ENCODE measurements at regions not wholly inside any gene's neighbourhood (a gene's known extent, or its start where the extent isn't known, plus 50 kb on each side); places are given as distances from the start of the nearest gene placed in this dataset.
"Not testable (repeated sequence)": the region's sequence is repeated elsewhere in the genome, so short reads cannot be mapped to it uniquely, and the experiment has no call there.

- H3K4me3 ChIP-seq (replicated peaks; ENCODE audit: low read depth, low read length) = no peak overlapping the region
- no peak for DNase-seq (ENCODE audit: extremely low read depth, low read depth)
- no peak for TF ChIP-seq CTCF (IDR thresholded peaks at IDR 0.05; ENCODE audit: low read depth, low read length, missing control alignments)
Observed at GRCh38 chr5:135743705-135744411, 90.6 kb upstream of the SLC25A48 start.

DNA sequence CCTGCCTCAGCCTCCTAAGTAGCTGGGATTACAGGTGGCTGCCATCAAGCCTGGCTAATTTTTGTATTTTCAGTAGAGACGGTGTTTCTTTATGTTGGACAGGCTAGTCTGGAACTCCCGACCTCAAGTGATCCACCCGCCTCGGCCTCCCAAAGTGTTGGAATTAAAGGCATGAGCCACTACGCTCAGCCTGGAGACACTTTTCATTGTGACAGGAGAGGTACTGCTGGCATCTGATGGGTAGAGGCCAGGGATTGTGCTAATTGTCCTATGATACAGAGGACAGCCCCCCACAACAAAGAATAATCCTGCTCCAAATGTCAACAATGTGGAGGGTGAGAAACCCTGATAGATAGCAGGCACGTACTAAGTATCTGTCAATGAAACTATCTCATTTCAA, 91.3 kb upstream of the SLC25A48 start:
- TF ChIP-seq CTCF (IDR thresholded peaks at IDR 0.05; ENCODE audit: low read depth, low read length, missing control alignments) = no peak
- DNase-seq (ENCODE audit: extremely low read depth, low read depth) = no peak
- no peak overlapping the region for H3K4me3 ChIP-seq (replicated peaks; ENCODE audit: low read depth, low read length)

- DNase-seq (ENCODE audit: extremely low read depth, low read depth); H3K4me3 ChIP-seq (replicated peaks; ENCODE audit: low read depth, low read length): not testable (repeated sequence)
Observed at GRCh38 chr5:135742240-135742639, 92.2 kb upstream of the SLC25A48 start.

DNA sequence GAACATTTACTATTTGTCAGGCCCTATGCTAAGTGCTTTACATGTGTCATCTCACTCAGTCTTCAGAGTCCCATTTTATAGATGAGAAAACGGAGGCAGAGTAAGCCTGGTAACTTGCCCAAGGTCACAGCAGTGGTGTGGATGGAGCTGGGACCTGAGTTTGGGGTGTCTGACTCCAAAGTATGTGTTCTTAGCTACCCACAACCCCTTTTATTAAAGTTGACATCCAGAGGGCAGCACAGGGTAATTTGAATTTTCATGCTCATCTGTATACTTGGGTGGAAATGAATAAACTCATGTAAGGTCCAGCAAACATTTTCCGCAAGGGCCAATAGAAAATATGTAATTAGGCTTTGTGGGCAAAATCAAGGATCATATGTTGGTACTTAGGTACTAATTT, 93.4 kb upstream of the SLC25A48 start:
- DNase-seq (ENCODE audit: extremely low read depth, low read depth) = no peak
- H3K4me3 ChIP-seq (replicated peaks; ENCODE audit: low read depth, low read length) = no peak overlapping the region
- no peak for TF ChIP-seq CTCF (IDR thresholded peaks at IDR 0.05; ENCODE audit: low read depth, low read length, missing control alignments)

GRCh38 chr5:135740475-135740874, 94.0 kb upstream of the SLC25A48 start:
- H3K4me3 ChIP-seq (replicated peaks; ENCODE audit: low read depth, low read length) = no peak overlapping the region
- no peak for DNase-seq (ENCODE audit: extremely low read depth, low read depth)
- no peak for TF ChIP-seq CTCF (IDR thresholded peaks at IDR 0.05; ENCODE audit: low read depth, low read length, missing control alignments)

GRCh38 chr5:135739383-135739981, 95.0 kb upstream of the SLC25A48 start:
- TF ChIP-seq CTCF (IDR thresholded peaks at IDR 0.05; ENCODE audit: low read depth, low read length, missing control alignments) = no peak
- H3K4me3 ChIP-seq (replicated peaks; ENCODE audit: low read depth, low read length) = no peak overlapping the region

GRCh38 chr5:135738564-135738875, 95.9 kb upstream of the SLC25A48 start:
- DNase-seq (ENCODE audit: extremely low read depth, low read depth) = no peak
- H3K4me3 ChIP-seq (replicated peaks; ENCODE audit: low read depth, low read length) = no peak overlapping the region
- TF ChIP-seq CTCF (IDR thresholded peaks at IDR 0.05; ENCODE audit: low read depth, low read length, missing control alignments) = no peak

More at GRCh38 chr5:135739383-135739981, 95.0 kb upstream of the SLC25A48 start:
- DNase-seq (ENCODE audit: extremely low read depth, low read depth) = no peak
